Mucosa of gallbladder (tissue), 1 donor: ENCODE measurements at regions not wholly inside any gene's neighbourhood (a gene's known extent, or its start where the extent isn't known, plus 50 kb on each side); places are given as distances from the start of the nearest gene placed in this dataset.
A peak's percentile ranks its signal among the peaks of the same experiment; 100 is the strongest.

Experiments
- DNase-seq: peaks from one replicate; pipeline ENCODE4 v3.0.0-alpha.2; 2020; ENCODE audit warnings: low spot score
- donor health status: DM: no; HTN: no; CAD: no.

GRCh38 chr9:36764364-36765076 lies 191.8 kb downstream of the MELK start:
- no peak for DNase-seq

- no peak for DNase-seq
Measured at GRCh38 chr9:36765077-36765390, 192.3 kb downstream of the MELK start.

- DNase-seq = peak; percentile 72
Measured at GRCh38 chr9:36765468-36766341, 193.0 kb downstream of the MELK start.

- DNase-seq = no peak
Measured at GRCh38 chr9:36768677-36769076, 196.0 kb downstream of the MELK start.

GRCh38 chr9:36770025-36770424 lies 197.3 kb downstream of the MELK start:
- no peak for DNase-seq

- no peak for DNase-seq
Measured at GRCh38 chr9:36772449-36773403, 200.0 kb downstream of the MELK start.

GRCh38 chr9:36778682-36779081 lies 206.0 kb downstream of the MELK start:
- no peak for DNase-seq

- DNase-seq = no peak
Measured at GRCh38 chr9:36779582-36779981, 206.9 kb downstream of the MELK start.

- DNase-seq = no peak
Measured at GRCh38 chr9:36780186-36780585, 207.5 kb downstream of the MELK start.

GRCh38 chr9:36781533-36781932 lies 208.8 kb downstream of the MELK start:
- peak; percentile 81 for DNase-seq
